ENCODE measurements at regions not wholly inside any gene's neighbourhood (a gene's known extent, or its start where the extent isn't known, plus 50 kb on each side); places are given as distances from the start of the nearest gene placed in this dataset.

DNA sequence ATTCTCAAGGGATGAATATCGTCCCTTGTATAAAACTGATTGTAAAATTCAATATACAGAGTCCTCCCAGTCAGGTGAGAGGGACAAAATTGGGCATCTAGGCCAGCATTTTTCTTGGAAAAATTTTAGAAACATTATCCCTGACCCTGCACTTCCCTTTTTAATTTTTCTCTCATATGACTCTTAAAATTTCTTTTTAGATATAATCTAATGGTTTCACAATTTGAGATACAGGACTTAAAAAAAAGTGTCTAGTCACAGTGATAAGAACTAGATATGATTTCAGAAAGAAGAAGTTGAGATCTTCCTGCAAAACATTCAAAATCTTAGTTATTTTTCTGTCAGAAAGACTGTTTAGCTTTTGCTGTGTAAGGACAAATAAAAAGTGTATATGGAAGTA, 270.8 kb upstream of the PPFIA2 start:
- H4K20me1 ChIP-seq (replicated peaks; ENCODE audit: control insufficient read depth, insufficient read depth, low read length): no peaks in the 10 kb centered on the region
- no peak overlapping the region for H3K4me3 ChIP-seq
- no peaks in the 10 kb centered on the region for H3K9me3 ChIP-seq (replicated peaks; ENCODE audit: control insufficient read depth, insufficient read depth, low read depth, low read length)
- in situ Hi-C loops (cut with MboI): no loop called here
- H3K27ac ChIP-seq (ENCODE audit: extremely low read depth, low read depth, low read length): no peak overlapping the region
- FAIRE-seq (no peak), DNase-seq (ENCODE audit: extremely low read depth in 1 of 4, low spot score in 3 of 4) (no peak), ATAC-seq (no peak)
- ChIA-PET POLR2A (no interaction called here), CTCF (ENCODE audit: low intra/inter-chr PET ratio) (no interaction called here)
- no peaks in the 10 kb centered on the region for H3K27me3 ChIP-seq (ENCODE audit: control insufficient read depth in 2 of 2, insufficient read depth in 2 of 2, low read length in 2 of 2)
- no TSS peak for BruUV-seq (replicated peaks)
- H3K79me2 ChIP-seq (ENCODE audit: control insufficient read depth, insufficient read depth, low read length): no peaks in the 10 kb centered on the region
- no peak overlapping the region for H3K9ac ChIP-seq (ENCODE audit: insufficient read depth in 1 of 2, low read depth in 2 of 2, low read length in 2 of 2)
- H2AFZ ChIP-seq (ENCODE audit: low read depth, low read length): no peak overlapping the region
- no peaks in the 10 kb centered on the region for H3K9me1 ChIP-seq (ENCODE audit: control insufficient read depth, insufficient read depth, low read length)
- no peak overlapping the region for H3K4me2 ChIP-seq (ENCODE audit: insufficient read depth, low read length)
- WGBS (ENCODE audit: insufficient coverage, low coverage, missing lambda C conversion rate): 8% methylated on average over 1 of the region's 1 CpG
- TF ChIP-seq MECOM (CRISPR knock-in tag; IDR thresholded peaks at IDR 0.05): no peak
- TF ChIP-seq ZNF12 (CRISPR knock-in tag; IDR thresholded peaks at IDR 0.05): no peak
- no peak for TF ChIP-seq SMC3 (conservative IDR thresholded peaks at IDR 0.05; ENCODE audit: insufficient read depth, low read depth, low read length)
- TF ChIP-seq CC2D1A (IDR thresholded peaks at IDR 0.05): no peak
- TF ChIP-seq KDM2B (CRISPR knock-in tag; IDR thresholded peaks at IDR 0.05): no peak
- TF ChIP-seq ZC3H11A (IDR thresholded peaks at IDR 0.05; ENCODE audit: low read depth, low read length): no peak
- TF ChIP-seq ZFP30 (CRISPR knock-in tag; IDR thresholded peaks at IDR 0.05; ENCODE audit: borderline replicate concordance): no peak
- TF ChIP-seq, protein P1, sequence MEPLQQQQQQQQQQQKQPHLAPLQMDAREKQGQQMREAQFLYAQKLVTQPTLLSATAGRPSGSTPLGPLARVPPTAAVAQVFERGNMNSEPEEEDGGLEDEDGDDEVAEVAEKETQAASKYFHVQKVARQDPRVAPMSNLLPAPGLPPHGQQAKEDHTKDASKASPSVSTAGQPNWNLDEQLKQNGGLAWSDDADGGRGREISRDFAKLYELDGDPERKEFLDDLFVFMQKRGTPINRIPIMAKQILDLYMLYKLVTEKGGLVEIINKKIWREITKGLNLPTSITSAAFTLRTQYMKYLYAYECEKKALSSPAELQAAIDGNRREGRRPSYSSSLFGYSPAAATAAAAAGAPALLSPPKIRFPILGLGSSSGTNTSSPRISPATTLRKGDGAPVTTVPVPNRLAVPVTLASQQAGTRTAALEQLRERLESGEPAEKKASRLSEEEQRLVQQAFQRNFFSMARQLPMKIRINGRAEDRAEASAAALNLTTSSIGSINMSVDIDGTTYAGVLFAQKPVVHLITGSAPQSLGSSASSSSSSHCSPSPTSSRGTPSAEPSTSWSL (CRISPR knock-in tag; IDR thresholded peaks at IDR 0.05; ENCODE audit: borderline replicate concordance): no peak
- no peak for TF ChIP-seq ZNF75A (CRISPR knock-in tag; IDR thresholded peaks at IDR 0.05)
- TF ChIP-seq PTRF (tag; IDR thresholded peaks at IDR 0.05): no peak
- TF ChIP-seq, protein P2, sequence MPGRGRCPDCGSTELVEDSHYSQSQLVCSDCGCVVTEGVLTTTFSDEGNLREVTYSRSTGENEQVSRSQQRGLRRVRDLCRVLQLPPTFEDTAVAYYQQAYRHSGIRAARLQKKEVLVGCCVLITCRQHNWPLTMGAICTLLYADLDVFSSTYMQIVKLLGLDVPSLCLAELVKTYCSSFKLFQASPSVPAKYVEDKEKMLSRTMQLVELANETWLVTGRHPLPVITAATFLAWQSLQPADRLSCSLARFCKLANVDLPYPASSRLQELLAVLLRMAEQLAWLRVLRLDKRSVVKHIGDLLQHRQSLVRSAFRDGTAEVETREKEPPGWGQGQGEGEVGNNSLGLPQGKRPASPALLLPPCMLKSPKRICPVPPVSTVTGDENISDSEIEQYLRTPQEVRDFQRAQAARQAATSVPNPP (IDR thresholded peaks at IDR 0.05; ENCODE audit: borderline replicate concordance, insufficient read depth, insufficient read length): no peak
- TF ChIP-seq THRAP3 (IDR thresholded peaks at IDR 0.05; ENCODE audit: borderline replicate concordance): no peak
- intact Hi-C loops (cut with micrococcal nuclease): no loop called here
- no peaks in the 10 kb centered on the region for H3K4me1 ChIP-seq (replicated peaks in 1 of 2; ENCODE audit: control insufficient read depth in 2 of 2, insufficient read depth in 2 of 2, low read length in 2 of 2)
- H3K36me3 ChIP-seq (ENCODE audit: control insufficient read depth, insufficient read depth, low read length): no peaks in the 10 kb centered on the region

Data from K562 (cell line).